Stomach (tissue), 8 donors: ENCODE measurements at regions not wholly inside any gene's neighbourhood (a gene's known extent, or its start where the extent isn't known, plus 50 kb on each side); places are given as distances from the start of the nearest gene placed in this dataset.

Source experiments
- DNase-seq, 2 donors: peaks; one replicate each; pipeline versions ENCODE4 v3.0.0 to v3.0.0-alpha.2; 2013 to 2019
- H3K27ac ChIP-seq, 5 donors: fragments of 200-600 bp in 4 of 5; sonication (generic) in 4 of 5; one replicate each; pipeline ENCODE4 v1.5.1; 2013 to 2019; ENCODE audit warnings: mild to moderate bottlenecking in 1 of 5, moderate library complexity in 1 of 5
- H3K27me3 ChIP-seq, 3 donors: fragments of 200-600 bp; sonication (generic); one replicate each; pipeline ENCODE4 v1.5.1; 2017 to 2019; ENCODE audit warnings: mixed run types in 1 of 3
- H3K36me3 ChIP-seq, 4 donors: fragments of 200-600 bp; sonication (generic); 1 replicate in 3 of 4; 2 replicates in 1 of 4; pipeline ENCODE4 v1.5.1; 2016 to 2019
- H3K4me1 ChIP-seq, 4 donors: fragments of 200-600 bp; sonication (generic); one replicate each; pipeline ENCODE4 v1.5.1; 2016 to 2019
- H3K4me3 ChIP-seq, 4 donors: fragments of 200-600 bp; sonication (generic) in 3 of 4; one replicate each; pipeline ENCODE4 v1.5.1; 2016 to 2019; ENCODE audit warnings: mild to moderate bottlenecking in 1 of 4
- H3K9me3 ChIP-seq, 4 donors: fragments of 200-600 bp; sonication (generic); one replicate each; pipeline ENCODE4 v1.5.1; 2016 to 2019
- CTCF ChIP-seq, 7 experiments: fragments of 450-650 bp in 4 of 7; fragments of 200-600 bp in 3 of 7; sonication (generic) in 3 of 7; IDR thresholded peaks; one replicate each; pipeline ENCODE4 v1.5.1; 2016 to 2019; ENCODE audit warnings: antibody characterized with exemption in 7 of 7, control low read depth in 2 of 7, mild to moderate bottlenecking in 1 of 7
- EP300 ChIP-seq: sonication (generic); formaldehyde crosslinking; IDR thresholded peaks from one replicate; pipeline ENCODE4 v1.6.1; 2017; ENCODE audit warnings: antibody characterized with exemption
- POLR2A ChIP-seq, 4 donors: fragments of 450-650 bp; IDR thresholded peaks; one replicate each; pipeline ENCODE4 v1.6.1; 2016; ENCODE audit warnings: antibody characterized with exemption in 4 of 4, control low read depth in 2 of 4, mild to moderate bottlenecking in 1 of 4, moderate library complexity in 1 of 4
- POLR2AphosphoS5 ChIP-seq, 3 donors: sonication (generic); formaldehyde crosslinking; IDR thresholded peaks; one replicate each; pipeline ENCODE4 v1.6.1; 2016; ENCODE audit warnings: antibody characterized with exemption in 3 of 3
- WGBS, 5 donors: extraction: QIAGEN DNeasy Blood & Tissue Kit in 3 of 5; methylation state at CpG; one replicate each; pipeline versions ENCODE4 v1.1.5 to v1.1.7; 2013 to 2018; 5-methylcytosine and 5-hydroxymethylcytosine counted together
- intact Hi-C: fragments of 100-400 bp; cut with DNase I; formaldehyde crosslinking; loops from one replicate; pipeline ENCODE4 v1.15.1; 2023; ENCODE audit warnings: low total_unique reads
- donor health status: healthy with polysubstance abuse.
- donor health status: Bipolar disorder and iron deficiency.
- donor health status: healthy.

GRCh38 chr5:87605663-87606062 lies 192.9 kb upstream of the CCNH start:
- Histone ChIP-seq H3K9me3 (peaks cover 0 to 18% (median 4%) of the 10 kb centered on the region in 4 donors), H3K27ac (no peak overlapping the region), H3K4me3 (no peak overlapping the region), H3K36me3 (no peaks in the 10 kb centered on the region), H3K4me1 (no peaks in the 10 kb centered on the region), H3K27me3 (no peaks in the 10 kb centered on the region)
- no peak for DNase-seq
- WGBS, 5 donors = 57 to 77% (median 73%) methylated on average over 2 of the region's 2 CpGs
- TF ChIP-seq CTCF (IDR thresholded peaks at IDR 0.05) = no peak
- TF ChIP-seq POLR2AphosphoS5 (IDR thresholded peaks at IDR 0.05) = no peak
- no peak for TF ChIP-seq POLR2A (IDR thresholded peaks at IDR 0.05)
- no peak for TF ChIP-seq EP300
- intact Hi-C loops = no loop called here

DNA sequence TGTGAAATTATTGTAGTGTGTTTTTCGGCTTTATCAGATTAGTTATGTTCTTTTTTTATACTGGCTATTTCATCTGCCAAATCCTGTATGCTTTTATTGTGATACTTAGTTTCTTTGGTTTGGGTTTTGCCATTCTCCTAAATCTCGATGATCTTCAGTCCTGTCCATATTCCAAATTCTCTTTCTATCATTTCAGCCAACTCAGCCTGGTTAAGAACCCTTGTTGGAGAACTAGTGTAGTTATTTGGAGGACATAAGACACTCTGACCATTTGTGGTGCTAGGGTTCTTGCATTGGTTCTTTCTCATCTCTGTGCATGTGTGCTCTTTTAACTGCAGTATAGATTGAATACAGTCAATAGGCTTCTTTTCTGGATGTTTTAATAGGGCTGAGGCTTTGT lies 187.0 kb upstream of the CCNH start:
- intact Hi-C loops = no loop called here
- WGBS, 5 donors = 77 to 88% (median 85%) methylated on average over 2 of the region's 2 CpGs

GRCh38 chr5:87598460-87598859 lies 185.7 kb upstream of the CCNH start:
- H3K9me3 ChIP-seq = peaks cover 0 to 41% (median 8%) of the 10 kb centered on the region in 4 donors
- no peaks in the 10 kb centered on the region for H3K27me3 ChIP-seq
- H3K4me3 ChIP-seq = no peak overlapping the region
- no peaks in the 10 kb centered on the region for H3K4me1 ChIP-seq
- no peaks in the 10 kb centered on the region for H3K36me3 ChIP-seq
- no peak for TF ChIP-seq POLR2A (IDR thresholded peaks at IDR 0.05)
- no peak for TF ChIP-seq POLR2AphosphoS5 (IDR thresholded peaks at IDR 0.05)
- no peak for TF ChIP-seq CTCF (IDR thresholded peaks at IDR 0.05)
- TF ChIP-seq EP300 = no peak
- no peak for DNase-seq
- intact Hi-C loops = no loop called here
- H3K27ac ChIP-seq = no peak overlapping the region
- 64 to 97% (median 85%) methylated on average over 1 of the region's 1 CpG for WGBS, 5 donors

More for the DNA sequence above, 187.0 kb upstream of the CCNH start:
- H3K4me1 ChIP-seq = no peaks in the 10 kb centered on the region
- no peaks in the 10 kb centered on the region for H3K36me3 ChIP-seq
- no peaks in the 10 kb centered on the region for H3K27me3 ChIP-seq
- H3K27ac ChIP-seq = no peak overlapping the region
- no peak overlapping the region for H3K4me3 ChIP-seq
- DNase-seq = no peak
- TF ChIP-seq POLR2A (IDR thresholded peaks at IDR 0.05) (no peak), EP300 (no peak), CTCF (IDR thresholded peaks at IDR 0.05) (no peak), POLR2AphosphoS5 (IDR thresholded peaks at IDR 0.05) (no peak)
- peaks cover 0 to 41% (median 8%) of the 10 kb centered on the region in 4 donors for H3K9me3 ChIP-seq

DNA sequence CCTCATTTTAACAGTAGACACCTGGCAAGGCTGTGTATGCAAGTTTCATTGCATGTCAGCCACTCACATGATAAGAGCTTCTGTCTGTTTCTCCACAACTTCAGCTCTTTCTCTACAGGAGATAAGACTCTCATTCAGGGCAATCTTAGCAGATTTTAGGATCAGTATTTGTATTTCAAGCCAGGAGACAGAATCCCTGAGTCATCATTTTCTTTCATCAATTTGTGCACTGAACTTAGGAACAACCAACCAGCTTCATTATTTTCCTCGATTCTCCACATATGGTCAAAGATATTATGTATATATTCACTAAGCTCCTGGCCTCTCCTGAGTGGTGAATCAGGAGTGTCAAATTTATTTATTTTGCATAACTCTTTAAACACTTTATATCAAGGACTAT lies 181.8 kb upstream of the CCNH start:
- no peak for DNase-seq
- WGBS, 5 donors = 75 to 89% (median 79%) methylated on average over 1 of the region's 1 CpG
- no peaks in the 10 kb centered on the region for H3K36me3 ChIP-seq
- intact Hi-C loops = no loop called here
- H3K27me3 ChIP-seq = no peaks in the 10 kb centered on the region
- H3K4me3 ChIP-seq = no peak overlapping the region
- H3K27ac ChIP-seq = no peak overlapping the region
- peaks cover 0 to 14% (median 5%) of the 10 kb centered on the region in 4 donors for H3K9me3 ChIP-seq
- no peak for TF ChIP-seq EP300
- TF ChIP-seq POLR2A (IDR thresholded peaks at IDR 0.05) = no peak
- no peak for TF ChIP-seq CTCF (IDR thresholded peaks at IDR 0.05)
- TF ChIP-seq POLR2AphosphoS5 (IDR thresholded peaks at IDR 0.05) = no peak
- H3K4me1 ChIP-seq = no peaks in the 10 kb centered on the region
